ENCODE measurements at regions not wholly inside any gene's neighbourhood (a gene's known extent, or its start where the extent isn't known, plus 50 kb on each side); places are given as distances from the start of the nearest gene placed in this dataset.

DNA sequence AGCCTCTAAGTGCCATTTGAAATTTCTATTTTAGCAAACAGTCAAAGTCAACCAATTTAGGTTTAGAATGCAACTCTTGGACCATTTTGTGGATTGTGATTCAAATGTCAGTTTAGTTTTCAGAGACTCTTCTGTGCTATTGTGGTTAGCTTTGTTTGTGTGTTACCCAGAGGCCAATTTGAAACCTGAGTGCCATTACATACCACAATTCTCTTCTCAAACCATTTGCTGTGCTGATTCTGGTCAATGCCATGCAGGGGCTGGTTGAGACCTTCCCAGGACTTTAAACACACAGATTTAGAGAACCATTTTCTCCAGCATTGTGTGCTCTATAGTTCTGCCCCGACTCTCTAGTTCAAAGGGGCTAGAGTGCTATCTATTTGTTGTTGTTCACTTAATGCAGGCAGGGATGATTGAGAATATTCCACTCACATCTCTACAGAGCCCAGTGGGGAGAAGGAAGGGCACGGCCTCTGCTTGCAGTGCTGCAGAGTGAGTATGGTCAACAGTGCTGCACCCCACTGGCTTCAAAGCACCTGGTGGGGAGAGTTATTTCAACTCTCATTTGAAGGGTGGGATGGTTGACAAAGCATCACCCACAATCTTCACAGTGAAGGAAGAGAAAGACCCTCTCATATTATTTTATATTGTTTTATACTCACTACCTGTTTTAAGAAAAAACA, 738.2 kb downstream of the COL12A1 start:
- no peak overlapping the region for H3K27ac ChIP-seq
- H3K4me1 ChIP-seq: no peaks in the 10 kb centered on the region
- no peak overlapping the region for H3K4me3 ChIP-seq
- H3K36me3 ChIP-seq: no peaks in the 10 kb centered on the region
- H3K9me3 ChIP-seq: no peaks in the 10 kb centered on the region
- intact Hi-C loops (cut with DNase I): no loop called here
- H3K27me3 ChIP-seq: no peaks in the 10 kb centered on the region
- TF ChIP-seq CTCF (IDR thresholded peaks at IDR 0.05) (no peak), POLR2A (IDR thresholded peaks at IDR 0.05) (no peak), POLR2AphosphoS5 (IDR thresholded peaks at IDR 0.05; ENCODE audit: insufficient read depth in 1 of 2, low read depth in 1 of 2) (no peak)
- DNase-seq (ENCODE audit: extremely low spot score in 2 of 2): no peak

GRCh38 chr6:74466572-74466971, 739.3 kb downstream of the COL12A1 start:
- TF ChIP-seq CTCF (IDR thresholded peaks at IDR 0.05): no peak
- no peak for TF ChIP-seq POLR2A (IDR thresholded peaks at IDR 0.05)
- no peak for TF ChIP-seq POLR2AphosphoS5 (IDR thresholded peaks at IDR 0.05; ENCODE audit: insufficient read depth in 1 of 2, low read depth in 1 of 2)
- Histone ChIP-seq H3K27me3 (no peaks in the 10 kb centered on the region), H3K9me3 (no peaks in the 10 kb centered on the region), H3K36me3 (no peaks in the 10 kb centered on the region), H3K4me3 (no peak overlapping the region), H3K27ac (no peak overlapping the region), H3K4me1 (no peaks in the 10 kb centered on the region)
- intact Hi-C loops (cut with DNase I): no loop called here
- DNase-seq (ENCODE audit: extremely low spot score in 2 of 2): no peak

GRCh38 chr6:74459260-74459659, 746.6 kb downstream of the COL12A1 start:
- H3K36me3 ChIP-seq: no peaks in the 10 kb centered on the region
- H3K4me3 ChIP-seq: no peak overlapping the region
- intact Hi-C loops (cut with DNase I): no loop called here
- no peaks in the 10 kb centered on the region for H3K27me3 ChIP-seq
- no peak for DNase-seq (ENCODE audit: extremely low spot score in 2 of 2)
- no peak overlapping the region for H3K27ac ChIP-seq
- TF ChIP-seq POLR2AphosphoS5 (IDR thresholded peaks at IDR 0.05; ENCODE audit: insufficient read depth in 1 of 2, low read depth in 1 of 2) (no peak), POLR2A (IDR thresholded peaks at IDR 0.05) (no peak), CTCF (IDR thresholded peaks at IDR 0.05) (no peak)
- H3K9me3 ChIP-seq: no peaks in the 10 kb centered on the region
- no peaks in the 10 kb centered on the region for H3K4me1 ChIP-seq

GRCh38 chr6:74458536-74458935, 747.3 kb downstream of the COL12A1 start:
- no peaks in the 10 kb centered on the region for H3K36me3 ChIP-seq
- H3K9me3 ChIP-seq: no peaks in the 10 kb centered on the region
- H3K27me3 ChIP-seq: no peaks in the 10 kb centered on the region
- TF ChIP-seq CTCF (IDR thresholded peaks at IDR 0.05) (no peak), POLR2AphosphoS5 (IDR thresholded peaks at IDR 0.05; ENCODE audit: insufficient read depth in 1 of 2, low read depth in 1 of 2) (no peak), POLR2A (IDR thresholded peaks at IDR 0.05) (no peak)
- H3K27ac ChIP-seq: no peak overlapping the region
- no peak overlapping the region for H3K4me3 ChIP-seq
- no peaks in the 10 kb centered on the region for H3K4me1 ChIP-seq
- no peak for DNase-seq (ENCODE audit: extremely low spot score in 2 of 2)
- intact Hi-C loops (cut with DNase I): no loop called here

DNA sequence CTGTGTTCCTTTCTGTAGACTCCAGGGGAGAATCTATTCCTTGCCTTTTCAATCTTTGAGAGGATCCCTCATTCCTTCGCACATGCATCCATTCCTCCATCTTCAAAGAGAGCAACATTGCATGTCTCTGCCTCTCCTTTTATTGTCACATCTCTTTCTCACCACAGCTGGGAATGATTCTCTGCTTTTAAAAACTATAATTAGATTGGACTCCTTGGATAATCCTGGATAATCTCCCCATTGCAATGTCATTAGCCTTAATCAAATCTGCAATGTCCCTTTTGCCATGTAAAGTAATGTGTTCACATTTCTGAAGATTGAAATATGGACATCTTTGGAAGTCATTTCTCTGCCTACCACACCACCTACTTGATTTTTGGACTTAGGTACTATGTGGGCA, 750.1 kb downstream of the COL12A1 start:
- no peaks in the 10 kb centered on the region for H3K27me3 ChIP-seq

More for the DNA sequence above, 750.1 kb downstream of the COL12A1 start:
- intact Hi-C loops (cut with DNase I): no loop called here
- no peak for DNase-seq (ENCODE audit: extremely low spot score in 2 of 2)
- TF ChIP-seq POLR2AphosphoS5 (IDR thresholded peaks at IDR 0.05; ENCODE audit: insufficient read depth in 1 of 2, low read depth in 1 of 2) (no peak), CTCF (IDR thresholded peaks at IDR 0.05) (no peak), POLR2A (IDR thresholded peaks at IDR 0.05) (no peak)
- H3K4me3 ChIP-seq: no peak overlapping the region
- H3K9me3 ChIP-seq: no peaks in the 10 kb centered on the region
- H3K4me1 ChIP-seq: no peaks in the 10 kb centered on the region
- no peaks in the 10 kb centered on the region for H3K36me3 ChIP-seq
- no peak overlapping the region for H3K27ac ChIP-seq

Data from vagina (tissue), 2 donors.